DMS 273 (cell line): ENCODE measurements at regions not wholly inside any gene's neighbourhood (a gene's known extent, or its start where the extent isn't known, plus 50 kb on each side); places are given as distances from the start of the nearest gene placed in this dataset.
A peak's percentile ranks its signal among the peaks of the same experiment; 100 is the strongest.

Experiments
- DNase-seq: peaks from one replicate; lab custom pipeline; 2025; ENCODE audit not compliant: unreplicated experiment; lab: John Stamatoyannopoulos, UW

DNA sequence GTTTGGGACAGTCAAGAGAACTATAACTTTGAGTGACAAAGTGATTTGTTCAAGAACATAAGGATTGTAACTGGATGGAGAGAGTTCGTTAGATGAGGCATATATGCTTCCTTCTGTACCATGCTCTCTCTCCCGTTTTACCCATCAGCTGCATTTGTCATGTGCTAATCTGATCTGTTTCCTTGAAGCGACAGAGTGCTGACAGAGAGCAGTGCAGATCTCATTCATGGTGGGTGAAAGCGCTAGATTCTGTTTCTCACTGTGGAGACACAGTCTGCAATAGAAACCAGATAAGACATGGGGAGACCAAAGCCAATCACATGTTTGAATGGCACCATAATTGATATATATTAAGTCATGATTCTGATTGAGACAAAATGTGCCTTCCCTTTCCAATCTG lies 456.6 kb upstream of the CELF4 start:
- DNase-seq: no peak

DNA sequence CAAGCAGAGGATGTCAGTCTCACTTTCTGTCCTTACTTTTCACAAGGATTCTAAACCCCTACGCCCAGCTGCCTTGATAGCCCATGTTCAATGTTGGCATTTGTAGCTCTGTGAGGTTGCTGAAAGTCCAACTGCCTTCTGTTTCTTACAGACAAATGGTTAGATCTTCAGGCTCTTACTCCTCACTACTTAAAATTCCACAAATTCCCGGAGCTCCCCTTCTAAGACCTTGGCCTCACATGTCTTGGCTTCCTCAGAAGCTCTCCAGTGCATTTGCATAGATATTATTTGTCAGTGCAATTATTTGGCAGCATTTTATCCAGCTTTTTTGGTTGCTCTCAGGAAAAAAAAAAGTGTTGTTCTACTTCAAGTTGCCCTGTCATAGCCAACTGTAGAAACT lies 453.7 kb upstream of the CELF4 start:
- no peak for DNase-seq

DNA sequence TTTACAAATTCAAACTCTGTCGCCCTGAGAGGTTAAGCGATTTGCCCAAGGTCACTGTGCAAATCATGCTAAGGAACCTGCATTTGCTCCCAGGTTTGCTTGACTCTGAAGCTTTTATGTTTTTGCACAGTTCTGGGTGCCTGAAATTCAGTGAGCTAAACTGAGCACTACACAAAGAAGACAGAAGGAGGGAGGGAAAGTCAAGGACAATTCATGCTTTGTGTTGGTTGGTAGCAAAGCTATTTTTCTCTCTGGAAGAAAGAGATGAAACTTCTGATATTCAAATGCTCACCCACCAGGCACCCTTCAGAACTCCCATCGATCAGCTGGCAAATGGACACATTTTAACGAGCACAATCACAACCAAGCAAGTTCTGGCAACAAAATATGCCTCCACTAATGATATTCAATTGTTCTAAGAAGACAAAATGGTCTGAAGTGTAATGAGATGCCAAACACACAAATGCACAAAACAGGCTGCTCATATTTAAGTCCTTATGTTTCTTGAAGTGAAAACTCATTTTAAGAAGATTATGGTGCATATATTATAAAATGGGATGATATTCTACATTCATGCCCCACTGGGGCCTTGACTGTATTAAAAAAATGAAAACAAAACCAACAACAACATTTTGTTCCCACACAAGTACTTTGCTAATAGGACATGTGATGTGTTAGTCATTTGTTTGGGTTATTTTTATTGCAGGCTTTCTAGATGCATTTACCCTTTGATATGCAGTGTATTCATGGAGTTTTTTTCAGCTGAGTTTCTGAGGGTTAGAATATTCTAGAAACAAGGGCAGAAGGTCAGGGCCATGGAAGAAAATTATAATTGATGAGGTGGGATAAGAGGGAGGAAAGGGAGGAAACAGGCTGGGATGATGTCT lies 445.6 kb upstream of the CELF4 start:
- DNase-seq: no peak

DNA sequence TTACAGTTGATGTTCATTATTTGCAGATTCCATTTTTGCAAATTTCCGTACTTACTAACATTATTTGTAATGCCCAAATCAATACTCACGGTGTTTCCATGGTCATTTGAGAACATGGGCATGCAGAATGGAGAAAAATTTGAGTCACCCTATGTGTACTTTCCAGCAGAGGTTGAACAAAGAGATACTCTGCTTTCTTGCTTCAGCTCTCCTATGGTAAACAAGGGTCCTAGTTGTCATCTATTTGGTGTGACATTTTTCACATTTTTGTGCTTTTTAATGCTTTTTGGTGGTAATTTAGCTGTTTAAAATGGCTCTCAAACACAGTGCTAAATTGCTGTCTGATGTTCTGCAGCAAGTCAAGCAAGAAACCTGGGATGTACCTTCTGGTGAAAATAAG lies 444.4 kb upstream of the CELF4 start:
- DNase-seq: no peak

DNA sequence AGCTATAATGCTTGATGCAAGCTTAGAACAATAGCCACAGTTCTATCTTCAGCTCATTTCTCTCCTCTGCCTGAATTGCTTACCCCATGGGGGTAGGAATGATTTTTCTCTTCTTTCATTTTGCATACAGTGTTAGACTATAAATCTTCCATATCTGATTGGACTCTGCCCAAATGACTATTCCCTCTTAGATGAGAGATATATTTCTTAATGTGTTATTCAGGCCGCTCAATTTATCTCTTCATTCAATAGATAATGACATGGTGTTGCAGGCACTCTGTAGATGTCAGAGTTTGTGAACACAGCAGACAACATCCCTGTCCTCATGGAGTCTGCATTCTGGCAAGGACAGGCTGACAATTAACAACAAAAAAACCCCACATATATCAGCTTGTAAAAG lies 443.7 kb upstream of the CELF4 start:
- DNase-seq: no peak

DNA sequence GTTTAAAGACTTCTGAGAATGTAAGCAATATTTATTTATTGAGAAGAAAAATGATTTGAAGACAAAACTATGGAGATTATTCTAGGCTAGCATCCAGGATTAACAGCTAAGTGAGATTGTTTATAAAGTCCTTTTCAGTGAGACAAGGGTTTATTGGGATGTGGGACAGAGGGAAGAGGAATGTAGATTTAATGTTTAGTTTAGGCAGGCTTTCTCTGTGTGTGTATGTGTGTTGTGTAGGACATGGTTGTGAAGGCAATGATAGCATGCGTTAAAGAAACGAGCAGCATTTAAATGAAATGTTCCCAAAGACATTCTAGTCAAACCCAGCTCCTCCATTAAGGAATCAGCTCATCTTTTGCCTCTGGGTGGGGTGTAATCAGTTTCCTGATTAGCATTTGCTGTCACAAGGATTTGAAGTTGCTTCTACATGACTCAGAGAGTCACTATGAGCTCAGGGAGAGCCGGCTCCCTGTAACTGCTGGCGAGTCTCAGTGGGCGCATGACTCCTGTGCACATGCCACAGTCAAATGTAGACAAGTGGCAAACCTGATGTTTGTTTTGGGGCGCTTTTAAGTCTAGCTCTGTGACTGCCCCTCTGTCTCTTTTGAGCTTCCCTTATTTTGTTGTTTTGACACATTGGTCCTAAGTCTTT lies 442.2 kb upstream of the CELF4 start:
- DNase-seq: no peak

DNA sequence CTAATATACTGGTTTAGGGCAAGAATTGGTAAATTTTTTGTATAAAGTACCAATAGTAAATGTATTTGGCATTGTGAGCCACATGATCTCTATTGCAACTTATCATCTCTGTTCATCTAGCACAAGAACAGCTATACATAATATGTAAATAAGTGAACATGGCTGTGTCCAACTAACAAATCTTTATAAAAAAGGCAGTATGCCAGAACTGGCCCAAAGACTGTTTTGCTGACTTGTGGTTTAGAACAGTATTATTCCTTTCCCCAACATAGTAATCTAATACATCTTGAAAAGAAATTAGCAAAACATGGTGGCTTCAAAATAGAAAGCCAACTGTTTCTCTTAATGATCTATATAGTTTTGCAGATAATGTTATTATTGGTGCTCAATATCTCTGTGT lies 441.4 kb upstream of the CELF4 start:
- no peak for DNase-seq

DNA sequence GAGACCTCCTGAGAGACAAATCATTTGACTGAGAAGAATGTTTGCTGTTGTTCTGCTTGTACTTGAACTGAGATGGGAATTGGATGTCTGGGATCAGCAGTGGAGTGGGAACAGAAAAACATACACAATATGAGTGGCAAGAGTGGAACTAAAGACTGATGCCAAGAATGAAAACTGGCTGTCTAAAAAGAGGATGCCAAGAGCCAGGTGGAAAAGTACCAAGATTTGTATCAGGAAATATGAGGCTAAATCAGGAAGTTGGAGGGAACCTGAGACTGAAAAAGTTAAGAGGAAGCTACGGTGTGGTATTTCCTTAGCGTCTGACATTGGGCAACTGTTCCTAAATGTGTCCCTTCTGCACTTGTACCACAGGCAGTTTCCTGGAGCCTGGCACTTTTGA lies 440.9 kb upstream of the CELF4 start:
- DNase-seq: no peak

DNA sequence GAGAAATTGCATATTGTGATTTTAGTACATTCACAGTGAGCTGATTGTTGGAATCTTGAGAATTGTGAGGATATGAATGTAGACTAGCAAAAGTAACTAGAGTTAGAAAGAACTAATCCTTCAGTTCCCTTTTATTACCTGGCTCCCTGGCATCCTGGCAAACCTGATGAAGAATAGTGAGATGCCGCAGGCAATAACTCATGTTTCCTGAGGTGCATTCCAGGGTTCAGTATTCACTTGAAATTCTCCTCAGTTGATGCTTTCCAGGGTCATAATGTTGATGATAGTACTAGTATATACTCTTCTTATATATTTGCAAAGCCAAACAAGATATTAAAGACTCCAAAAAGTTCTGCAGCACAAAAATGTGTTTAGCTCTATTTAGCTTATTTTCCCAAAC lies 432.1 kb upstream of the CELF4 start:
- DNase-seq: no peak

DNA sequence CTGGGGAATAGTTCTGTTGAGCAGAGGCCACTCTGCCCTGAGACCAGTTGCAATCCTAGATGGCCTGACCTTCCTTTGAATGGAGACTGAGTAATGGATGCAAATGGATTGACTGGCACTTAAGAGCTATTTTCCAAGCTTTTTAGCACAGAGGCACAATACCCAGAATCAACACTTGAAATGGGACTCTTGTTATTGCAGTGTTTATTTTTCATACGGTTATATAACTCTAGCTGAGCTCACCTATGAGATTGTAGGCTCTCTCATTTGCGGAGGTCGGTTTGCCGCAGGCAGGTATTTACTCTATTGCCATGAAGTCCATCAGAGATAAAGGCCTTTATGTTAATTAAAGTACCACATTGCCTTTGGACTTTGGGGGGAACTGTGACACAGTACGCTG lies 422.3 kb upstream of the CELF4 start:
- DNase-seq: no peak

DNA sequence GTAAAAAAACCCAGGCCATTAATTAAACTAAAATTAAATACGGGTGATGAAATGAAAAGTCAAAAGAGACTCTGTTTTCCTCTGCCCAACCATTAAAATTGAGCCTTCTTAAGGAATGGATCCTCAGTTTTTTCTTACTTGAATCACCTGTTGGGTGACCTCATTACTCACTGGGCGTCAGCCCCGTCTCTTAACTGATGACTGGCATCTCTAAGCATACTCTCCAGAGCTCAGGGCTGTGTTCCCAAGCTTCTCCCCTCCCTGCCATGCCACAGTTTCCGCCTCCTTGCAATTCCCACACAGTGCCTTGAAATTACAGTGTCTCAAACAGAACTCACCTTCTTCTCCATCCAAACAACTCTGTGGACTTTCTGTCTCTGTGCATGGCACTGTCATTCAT lies 421.1 kb upstream of the CELF4 start:
- no peak for DNase-seq

DNA sequence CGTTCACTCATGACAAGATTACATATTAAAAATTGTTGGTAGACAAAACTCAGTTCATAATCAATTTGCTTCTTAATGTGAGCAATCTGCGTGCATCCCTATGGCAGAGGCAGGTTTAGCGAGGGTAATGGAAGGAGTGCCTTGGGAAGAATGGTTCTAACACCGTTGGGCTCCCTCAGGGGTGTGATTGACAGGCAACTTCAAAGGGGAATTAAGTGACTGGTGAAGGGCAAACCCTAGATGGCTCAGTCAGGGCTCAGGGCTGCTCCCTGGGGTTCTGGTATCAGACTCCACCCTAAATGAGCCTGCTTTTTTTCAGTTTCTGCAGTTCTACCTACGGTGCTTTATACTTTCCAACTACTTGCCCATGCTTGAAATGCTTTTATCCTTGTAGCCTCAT lies 419.5 kb upstream of the CELF4 start:
- no peak for DNase-seq

DNA sequence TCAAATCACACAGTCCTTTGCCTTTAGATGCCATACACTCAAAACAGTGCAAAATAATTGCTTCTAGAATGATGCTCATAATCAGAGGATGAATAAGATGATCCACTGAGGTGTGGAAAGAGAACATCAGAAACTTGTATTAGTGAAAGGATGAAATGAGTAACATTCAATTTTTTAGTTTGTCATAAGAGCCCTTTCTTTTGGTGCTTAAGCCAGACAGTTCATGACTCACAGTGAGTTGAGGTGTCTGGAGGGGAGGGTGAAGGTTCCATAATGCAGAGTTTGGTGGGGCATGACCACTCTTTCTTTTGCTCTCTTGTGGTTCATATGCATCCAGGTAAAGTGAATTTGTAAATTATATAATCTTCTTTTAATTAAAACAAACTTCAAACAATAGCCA lies 415.0 kb upstream of the CELF4 start:
- no peak for DNase-seq

DNA sequence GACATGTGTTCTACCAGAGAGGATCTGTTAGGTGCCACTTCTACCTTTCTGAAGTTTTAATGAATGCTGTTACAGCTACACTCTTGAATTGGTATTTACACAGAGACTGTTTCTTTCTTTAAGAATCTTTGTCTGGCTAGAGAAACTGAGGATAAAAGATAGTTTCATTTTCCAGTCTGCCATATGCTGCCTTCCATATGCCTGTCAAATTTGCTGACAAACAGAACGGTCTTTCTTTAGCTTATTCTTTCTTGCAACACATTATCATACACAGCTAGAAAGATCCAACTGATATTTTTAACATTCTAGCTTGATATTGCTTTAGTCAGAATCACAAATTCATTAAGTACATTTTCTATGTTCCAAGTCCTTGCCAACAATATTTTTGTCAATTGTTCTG lies 409.8 kb upstream of the CELF4 start:
- no peak for DNase-seq

DNA sequence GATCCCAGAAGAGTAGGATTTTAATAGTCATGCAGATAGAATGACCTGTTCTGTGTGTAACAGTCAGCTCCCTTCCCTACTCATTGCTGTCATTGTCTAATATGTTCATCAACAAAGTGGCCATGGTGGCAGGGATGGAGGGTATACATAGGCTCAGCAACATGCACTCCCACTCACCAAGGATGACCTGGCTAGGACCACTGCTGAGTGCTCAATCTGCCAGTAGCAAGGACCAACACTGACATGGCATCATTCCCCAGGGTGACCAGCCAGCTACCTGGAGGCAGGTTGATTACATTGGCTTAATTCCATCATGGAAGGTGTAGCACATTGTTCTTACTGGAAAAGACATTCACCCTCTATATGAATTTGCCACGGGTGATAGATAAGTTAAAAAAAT lies 401.7 kb upstream of the CELF4 start:
- DNase-seq: no peak

DNA sequence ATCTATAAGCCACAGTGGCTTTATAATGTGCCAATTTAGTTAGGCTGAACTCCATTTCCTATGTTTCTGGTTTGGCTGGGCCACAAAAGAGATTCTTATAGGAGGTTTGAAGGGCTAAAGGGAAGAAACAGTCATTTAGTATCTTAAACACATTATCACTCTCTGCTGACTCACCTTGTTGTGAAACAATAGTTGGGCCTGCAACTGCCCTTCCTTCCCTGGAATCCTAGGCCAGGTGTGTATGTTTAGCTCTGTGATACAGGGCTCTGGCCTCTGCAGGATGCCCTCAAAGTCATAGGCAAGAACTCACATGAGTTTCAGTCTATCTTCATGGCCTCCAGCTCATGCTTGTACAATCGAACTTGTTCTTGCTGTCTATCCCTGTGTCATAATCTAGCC lies 400.0 kb upstream of the CELF4 start:
- no peak for DNase-seq

DNA sequence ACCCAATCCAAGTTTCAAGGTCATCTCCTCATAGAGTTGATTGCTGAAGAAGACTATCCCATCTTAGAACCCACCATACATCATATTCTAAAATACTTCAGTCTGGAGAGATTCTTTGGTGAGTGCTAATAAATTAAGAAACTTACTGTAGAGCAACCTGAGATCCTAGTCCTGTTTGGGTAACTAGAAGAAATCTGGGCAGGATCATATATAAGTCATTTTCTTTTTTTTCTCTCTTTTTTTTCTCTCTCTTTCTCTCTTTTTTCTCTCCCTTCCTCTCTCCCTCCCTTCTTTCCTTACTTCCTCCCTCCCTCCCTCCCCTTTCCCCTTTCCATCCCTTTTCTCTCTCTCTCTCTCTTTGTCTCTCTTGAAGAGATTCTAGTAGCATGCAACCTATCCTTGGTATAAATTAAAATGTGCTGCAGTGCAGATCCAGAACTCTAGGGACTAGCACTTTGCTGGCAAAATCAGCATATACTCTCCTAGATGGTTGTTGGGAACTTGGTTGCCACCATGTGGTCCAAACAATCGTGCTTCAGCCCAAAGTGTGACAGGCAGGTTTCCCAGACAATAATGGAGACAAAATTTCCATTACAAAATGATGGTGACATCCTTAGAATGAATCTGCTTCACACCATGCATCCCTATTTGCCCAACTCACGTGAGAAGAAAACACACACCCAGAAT lies 399.4 kb upstream of the CELF4 start:
- DNase-seq: peak; percentile 19

DNA sequence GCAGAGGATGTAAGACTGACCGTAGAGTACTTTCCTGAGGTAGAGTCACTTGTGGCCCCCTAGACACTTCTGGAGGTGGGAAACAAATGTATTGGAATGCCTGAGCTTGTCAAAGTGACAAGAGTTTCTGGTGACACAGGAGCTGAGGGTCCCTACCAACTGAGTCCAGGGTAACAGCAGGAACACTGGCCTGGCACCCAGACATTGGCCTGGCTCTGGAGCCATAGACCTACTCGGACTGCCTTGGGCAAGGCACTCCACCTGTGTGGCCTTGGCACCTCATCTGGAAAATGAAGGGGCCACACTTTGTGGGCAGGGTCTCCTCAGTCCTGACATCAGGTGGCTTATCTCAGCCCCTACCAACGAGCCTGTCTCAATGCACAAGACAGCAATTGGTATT lies 398.2 kb upstream of the CELF4 start:
- DNase-seq: no peak

DNA sequence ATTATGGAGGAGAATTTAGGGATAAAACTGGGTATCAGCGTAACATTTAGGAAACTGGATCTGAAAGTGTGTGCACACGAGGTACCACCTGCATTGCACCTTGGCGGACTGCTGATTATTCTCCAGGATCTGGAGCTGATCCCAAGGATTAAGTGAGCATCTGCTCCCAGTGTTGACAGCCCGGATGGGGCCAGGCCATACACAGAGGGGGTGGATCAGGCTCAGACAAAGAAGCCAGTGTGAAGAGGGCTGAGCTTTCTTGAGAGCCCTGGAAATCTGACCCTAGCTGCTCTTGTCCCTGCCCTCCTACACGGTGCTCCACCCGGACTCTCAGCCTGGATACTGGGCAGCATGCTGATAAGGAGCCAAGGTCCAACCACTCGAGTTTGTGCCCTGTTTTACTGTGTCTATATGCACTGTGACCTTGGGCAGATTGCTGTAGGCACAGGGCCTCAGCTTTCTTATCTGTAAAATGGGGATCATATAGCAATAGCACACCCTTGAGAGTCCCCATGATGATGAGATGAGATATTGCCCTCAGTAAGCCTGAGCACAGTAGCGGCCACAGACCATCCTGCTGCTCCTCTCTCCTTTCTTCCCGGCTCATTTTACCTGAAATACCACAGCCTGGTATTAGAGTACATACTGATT lies 396.8 kb upstream of the CELF4 start:
- peak; percentile 67 for DNase-seq

DNA sequence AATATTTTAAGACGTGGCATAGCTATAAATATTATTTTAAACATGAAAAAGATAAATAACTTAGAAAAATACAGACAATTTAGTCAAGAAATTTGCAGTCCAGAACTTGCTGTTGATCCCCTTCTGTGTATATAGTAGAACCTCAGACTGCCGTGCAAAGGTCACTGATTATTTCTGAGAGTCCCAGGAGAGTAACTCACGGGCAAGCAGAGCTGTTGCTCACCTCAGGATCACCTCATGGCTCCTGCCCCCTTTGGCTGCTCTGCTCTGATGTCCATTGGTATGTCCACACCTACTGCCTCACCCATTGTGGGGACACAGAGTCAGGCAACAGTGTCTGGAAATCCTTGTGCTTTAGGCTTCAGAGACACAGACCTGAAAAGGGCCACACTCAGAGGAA lies 392.9 kb upstream of the CELF4 start:
- DNase-seq: no peak

DNA sequence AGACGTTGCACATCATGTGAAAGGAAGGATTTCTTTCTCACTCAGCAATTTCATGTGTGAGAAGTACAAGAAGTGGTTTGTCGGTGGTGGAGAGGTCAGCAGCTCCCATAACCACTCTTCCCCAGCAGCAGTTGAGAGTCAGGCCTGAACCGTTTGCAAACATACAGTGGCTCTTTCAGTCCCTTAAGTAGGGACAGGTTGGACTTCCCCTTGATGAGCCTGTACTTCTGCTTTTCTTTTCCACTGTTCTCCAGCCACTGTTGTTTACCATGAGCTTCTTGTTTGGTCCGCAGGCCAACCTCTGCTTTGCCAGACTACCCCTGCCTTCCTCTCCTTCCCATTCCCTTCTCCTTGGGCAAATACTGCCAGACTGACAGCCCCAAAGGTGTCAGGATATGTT lies 391.3 kb upstream of the CELF4 start:
- DNase-seq: no peak

DNA sequence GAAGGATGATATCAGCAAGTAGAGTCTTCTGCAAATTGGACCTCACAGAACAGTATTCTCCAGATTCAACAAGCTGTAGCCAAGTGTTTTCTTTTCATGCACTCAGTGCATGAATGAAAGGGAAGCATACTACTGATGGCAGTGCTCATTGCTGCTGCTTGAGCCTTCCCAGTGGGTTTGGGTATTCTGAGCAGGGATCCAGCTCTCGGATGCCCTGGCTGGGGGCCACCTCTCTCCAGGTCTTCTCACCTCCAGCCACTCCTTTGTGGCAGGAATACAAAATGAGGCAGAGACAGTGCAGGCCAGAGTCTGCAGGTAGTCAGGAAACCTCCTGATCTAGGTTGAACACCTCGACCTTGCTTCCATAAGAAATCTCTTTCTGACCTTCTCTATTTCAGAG lies 390.4 kb upstream of the CELF4 start:
- no peak for DNase-seq
